Inferior parietal cortex (tissue), 1 donor: ENCODE measurements at regions not wholly inside any gene's neighbourhood (a gene's known extent, or its start where the extent isn't known, plus 50 kb on each side); places are given as distances from the start of the nearest gene placed in this dataset.
"Not testable (repeated sequence)": the region's sequence is repeated elsewhere in the genome, so short reads cannot be mapped to it uniquely, and the experiment has no call there.

ENCODE experiments used
- DNase-seq: peaks from one replicate; pipeline ENCODE4 v3.0.0-alpha.2; 2016; ENCODE audit errors: extremely low spot score

- no peak for DNase-seq
These were observed 58.2 kb downstream of the RPRM start for GRCh38 chr2:153420394-153420793.

DNA sequence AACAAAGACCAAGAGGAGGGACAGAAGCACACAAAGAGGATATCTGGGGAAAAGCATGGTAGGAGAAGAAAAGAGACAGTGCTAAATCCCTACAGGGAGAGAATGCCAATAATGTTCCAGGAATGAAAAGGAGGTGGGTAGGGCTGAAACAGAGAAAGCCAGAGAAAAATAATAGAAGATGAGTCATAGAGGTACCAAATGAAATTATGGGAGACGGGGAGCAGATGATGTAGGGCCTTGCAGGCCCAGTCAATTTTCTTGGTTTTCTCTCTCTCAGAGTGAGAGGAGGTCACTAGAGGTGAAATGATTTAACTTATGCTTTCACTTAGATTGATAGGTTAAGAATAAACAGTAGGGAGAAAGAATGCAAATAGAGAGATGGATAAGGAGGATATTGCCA lies 61.5 kb downstream of the RPRM start:
- no peak for DNase-seq

GRCh38 chr2:153416071-153416470 lies 62.5 kb downstream of the RPRM start:
- no peak for DNase-seq

GRCh38 chr2:153408710-153409385 lies 69.7 kb downstream of the RPRM start:
- DNase-seq: no peak

- no peak for DNase-seq
These were observed 73.4 kb downstream of the RPRM start for GRCh38 chr2:153405196-153405595.

GRCh38 chr2:153404792-153405191 lies 73.8 kb downstream of the RPRM start:
- DNase-seq: no peak

DNA sequence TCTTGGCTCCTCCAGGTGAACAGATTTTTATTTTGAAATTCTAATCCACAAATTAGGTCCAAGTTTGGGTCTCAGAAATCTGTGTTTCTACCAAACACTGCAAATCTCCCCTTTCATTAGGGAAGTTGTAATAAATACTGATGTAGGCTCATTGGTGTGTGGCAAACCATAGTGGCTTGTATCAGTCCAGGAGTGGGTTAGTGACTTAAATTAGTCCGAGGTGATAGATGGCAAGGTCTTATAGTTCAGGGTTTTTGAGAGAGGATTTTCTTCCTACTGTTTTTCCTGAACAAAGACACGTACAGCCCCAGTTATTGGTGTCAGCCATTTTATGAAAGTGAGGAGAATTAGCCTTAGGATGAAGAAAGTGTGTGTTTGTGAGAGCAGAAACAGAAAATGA lies 74.6 kb downstream of the RPRM start:
- DNase-seq: no peak

DNA sequence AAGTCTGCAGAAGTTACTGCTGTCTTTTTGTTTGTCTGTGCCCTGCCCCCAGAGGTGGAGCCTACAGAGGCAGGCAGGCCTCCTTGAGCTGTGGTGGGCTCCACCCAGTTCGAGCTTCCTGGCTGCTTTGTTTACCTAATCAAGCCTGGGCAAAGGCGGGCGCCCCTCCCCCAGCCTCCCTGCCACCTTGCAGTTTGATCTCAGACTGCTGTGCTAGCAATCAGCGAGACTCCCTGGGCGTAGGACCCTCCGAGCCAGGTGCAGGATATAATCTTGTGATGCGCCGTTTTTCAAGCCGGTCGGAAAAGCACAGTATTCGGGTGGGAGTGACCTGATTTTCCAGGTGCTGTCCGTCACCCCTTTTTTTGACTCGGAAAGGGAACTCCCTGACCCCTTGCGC lies 75.2 kb downstream of the RPRM start:
- not testable (repeated sequence) for DNase-seq

DNA sequence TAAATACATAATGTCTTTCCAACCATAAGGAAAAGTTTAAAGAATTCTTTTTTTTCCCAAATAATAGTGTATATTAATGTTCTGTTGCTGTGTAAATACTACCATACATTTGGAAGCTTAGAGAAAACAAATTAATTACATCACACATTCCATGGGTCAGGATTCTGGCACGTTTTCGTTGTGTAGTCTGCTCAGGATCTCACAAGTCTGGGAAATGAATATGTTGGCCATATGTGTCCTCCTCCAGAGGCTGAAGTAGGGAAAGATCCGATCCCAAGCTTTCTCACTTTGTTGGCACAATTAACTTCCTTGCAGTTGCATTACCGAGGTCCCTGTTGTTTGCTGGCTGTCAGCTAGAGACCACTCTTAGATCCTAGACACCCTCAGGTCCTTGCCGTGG lies 83.9 kb downstream of the RPRM start:
- DNase-seq: no peak

GRCh38 chr2:153394247-153394646 lies 84.3 kb downstream of the RPRM start:
- DNase-seq: no peak

DNA sequence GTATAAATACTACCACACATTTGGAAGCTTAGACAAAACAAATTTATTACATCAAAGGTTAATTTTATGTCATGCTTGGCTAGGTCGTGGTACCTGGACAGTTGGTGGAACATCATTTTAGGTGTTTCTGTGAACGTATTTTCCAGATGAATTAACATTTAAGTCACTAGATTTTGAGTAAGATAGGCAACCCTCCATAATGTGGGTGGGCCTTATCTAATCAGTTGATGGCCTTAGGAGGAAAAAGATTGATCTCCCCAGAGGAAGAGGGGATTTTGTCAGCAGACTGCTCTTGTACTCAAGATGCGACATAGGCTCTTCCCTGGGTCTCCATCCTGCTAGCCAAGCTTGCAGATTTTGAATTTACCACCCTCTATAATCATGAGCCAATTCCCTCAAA lies 85.0 kb downstream of the RPRM start:
- no peak for DNase-seq

DNA sequence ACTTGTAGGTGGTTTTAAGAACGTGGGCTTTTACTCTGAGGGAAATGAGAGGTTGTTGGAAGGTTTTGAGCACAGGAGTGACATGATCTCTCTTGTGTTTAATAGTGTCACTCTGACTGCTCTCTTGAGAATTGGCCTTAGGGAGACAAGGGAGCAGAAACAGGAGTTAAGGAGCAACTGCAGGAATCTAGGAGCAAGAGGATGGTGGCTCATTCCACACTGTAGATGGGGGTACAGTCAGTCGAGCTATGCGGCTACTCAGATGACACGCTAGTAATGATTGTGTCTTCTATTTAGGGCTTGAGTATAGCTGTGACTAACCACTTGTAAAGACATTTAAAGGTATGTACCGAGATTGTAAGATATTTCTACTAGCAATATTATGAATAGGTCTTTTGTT lies 87.4 kb downstream of the RPRM start:
- DNase-seq: no peak

DNA sequence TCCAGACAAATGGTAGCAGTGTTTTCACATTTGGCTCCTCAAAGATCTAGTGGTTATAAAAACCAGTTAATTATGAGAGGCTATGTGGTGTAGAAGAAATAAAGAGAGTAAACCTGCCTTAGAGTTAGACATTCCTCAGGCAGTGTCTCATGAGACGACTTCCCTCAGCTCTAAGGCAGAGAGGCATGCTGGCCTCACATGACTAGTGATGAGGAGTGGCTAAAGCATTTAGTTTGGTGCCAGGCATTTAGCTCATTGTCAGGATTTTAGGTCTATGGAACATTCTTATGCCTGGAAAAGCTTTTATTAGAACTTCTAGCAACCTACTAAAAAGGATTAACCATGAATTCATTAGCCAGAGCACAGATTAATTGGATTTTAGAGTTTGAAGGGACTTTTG lies 90.3 kb downstream of the RPRM start:
- DNase-seq: no peak

- no peak for DNase-seq
These were observed 91.4 kb downstream of the RPRM start for GRCh38 chr2:153387203-153387602.

- DNase-seq: no peak
These were observed 92.1 kb downstream of the RPRM start for GRCh38 chr2:153386481-153386897.

GRCh38 chr2:153373510-153374279 lies 104.9 kb downstream of the RPRM start:
- no peak for DNase-seq

- no peak for DNase-seq
These were observed 118.3 kb downstream of the RPRM start for GRCh38 chr2:153360239-153360638.

DNA sequence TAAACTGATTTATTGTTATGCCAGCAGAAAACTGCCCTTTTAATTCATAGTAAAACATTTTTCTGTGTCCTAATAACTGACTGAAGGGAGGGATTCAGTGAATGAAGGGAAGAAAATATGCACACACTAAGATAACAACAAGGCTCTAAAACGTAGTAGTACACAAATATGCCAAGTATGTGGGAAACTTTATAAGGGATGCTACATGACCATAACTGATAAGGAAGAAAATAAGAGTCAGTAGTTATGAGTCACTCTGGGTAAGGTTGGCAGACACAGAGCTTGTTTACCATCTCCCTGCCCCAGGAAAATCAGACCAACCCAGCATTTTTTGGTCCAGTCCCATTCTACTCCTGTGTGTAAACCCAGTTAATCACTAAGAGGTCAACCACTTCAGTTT lies 124.2 kb downstream of the RPRM start:
- DNase-seq: no peak

DNA sequence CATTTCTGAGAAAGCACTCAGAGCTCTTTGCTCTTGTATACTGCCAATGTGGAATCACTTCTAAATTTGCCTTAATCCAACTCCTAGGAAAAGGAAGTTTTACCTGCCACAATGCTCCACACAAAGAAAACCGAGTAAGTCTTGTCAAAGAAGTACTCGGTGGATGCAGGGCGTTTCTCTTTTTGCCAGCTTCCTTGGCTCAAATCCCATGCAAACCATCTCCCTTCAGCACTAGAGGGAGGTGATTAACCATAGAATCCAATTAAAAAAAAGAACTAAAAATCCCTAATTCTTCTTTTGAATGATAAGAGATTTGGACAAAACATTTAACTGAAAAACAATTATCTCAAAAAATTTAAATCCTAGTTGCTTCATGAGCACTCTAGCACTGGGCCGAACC lies 129.0 kb downstream of the RPRM start:
- DNase-seq: no peak

DNA sequence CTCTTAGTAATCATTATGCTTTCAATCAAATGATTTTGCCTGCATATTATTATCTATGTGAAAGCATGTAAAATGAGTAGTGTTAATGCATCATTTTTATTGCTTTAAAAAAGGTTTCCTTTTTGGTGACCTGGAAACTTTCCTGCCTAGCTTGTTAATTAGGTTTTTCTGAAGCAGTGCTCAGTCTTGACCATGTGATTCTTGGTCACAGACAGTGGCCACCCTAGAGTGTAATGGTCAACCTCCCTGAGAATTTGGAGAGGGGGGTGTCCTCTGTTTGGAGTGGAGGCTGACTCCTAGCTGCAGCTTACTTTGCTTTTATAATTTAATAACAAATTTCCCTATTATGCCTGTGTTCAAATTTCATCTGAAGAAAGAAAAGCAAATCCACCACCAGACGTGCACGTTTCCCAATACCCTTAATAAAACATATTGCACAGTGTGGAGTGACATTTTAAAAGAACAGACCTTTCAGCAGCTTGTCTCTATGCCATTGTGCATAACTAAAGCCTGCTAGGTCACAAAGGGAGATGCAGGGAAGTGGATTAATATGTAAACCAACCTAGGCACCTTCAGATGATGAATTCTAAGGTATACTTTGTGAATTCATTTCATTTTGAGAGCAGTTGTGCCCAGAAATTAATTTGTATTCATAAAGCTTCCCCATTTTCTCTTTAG lies 130.6 kb downstream of the RPRM start:
- no peak for DNase-seq

GRCh38 chr2:153320879-153321278 lies 157.7 kb downstream of the RPRM start:
- DNase-seq: peak; percentile 22

- DNase-seq: no peak
These were observed 167.1 kb downstream of the RPRM start for GRCh38 chr2:153311432-153311831.

DNA sequence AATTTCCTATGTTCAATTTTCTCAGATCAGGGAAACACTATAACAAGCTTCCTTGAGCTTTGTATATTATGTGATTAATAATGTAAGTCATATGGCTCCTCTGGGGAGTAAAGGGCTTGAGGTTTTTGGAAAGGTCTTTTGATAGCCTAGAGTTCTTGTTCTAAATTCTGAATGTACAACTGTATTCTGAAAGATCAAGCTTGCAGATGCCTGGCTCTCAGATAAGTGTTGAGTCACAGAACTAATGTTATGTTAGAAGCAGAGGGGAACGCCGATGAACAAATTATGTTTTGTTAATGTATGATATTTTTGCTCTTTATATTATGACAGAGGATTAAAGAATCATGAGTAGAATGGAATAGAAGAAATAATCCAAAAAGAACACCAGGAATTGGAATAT lies 170.1 kb downstream of the RPRM start:
- no peak for DNase-seq
